ENCODE measurements at regions not wholly inside any gene's neighbourhood (a gene's known extent, or its start where the extent isn't known, plus 50 kb on each side); places are given as distances from the start of the nearest gene placed in this dataset.

DNA sequence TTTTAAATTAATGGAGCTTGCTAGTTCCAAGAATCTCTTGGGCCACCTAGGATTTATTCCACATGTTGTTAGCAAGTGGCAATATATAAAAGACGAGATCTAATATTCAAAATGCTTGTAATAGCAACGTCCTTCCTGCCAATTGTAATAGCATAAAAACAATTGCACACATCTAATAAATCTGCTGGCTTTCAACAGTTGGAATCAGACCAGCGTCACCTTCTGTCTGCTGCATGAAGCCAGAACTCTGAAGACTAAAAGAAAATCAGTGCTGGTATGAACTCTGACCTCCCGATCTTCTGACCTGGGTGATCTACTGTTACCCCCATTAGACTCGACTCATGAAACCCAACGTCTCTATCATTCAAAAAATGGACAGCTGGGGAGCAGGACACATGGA, 100.6 kb downstream of the DIO2 start:
- no peak for DNase-seq (ENCODE audit: low spot score in 2 of 2)
- Histone ChIP-seq H3K4me3 (no peak overlapping the region), H3K27ac (no peak overlapping the region), H3K27me3 (no peaks in the 10 kb centered on the region), H3K9me3 (no peaks in the 10 kb centered on the region), H3K4me1 (no peaks in the 10 kb centered on the region), H3K36me3 (no peaks in the 10 kb centered on the region)
- intact Hi-C loops (cut with DNase I; ENCODE audit: low total_unique reads), result no loop called here
- no peak for TF ChIP-seq POLR2AphosphoS5 (IDR thresholded peaks at IDR 0.05)
- TF ChIP-seq CTCF (IDR thresholded peaks at IDR 0.05), result no peak
- TF ChIP-seq POLR2A (IDR thresholded peaks at IDR 0.05), result no peak

GRCh38 chr14:80109055-80109454, 102.2 kb downstream of the DIO2 start:
- Histone ChIP-seq H3K9me3 (no peaks in the 10 kb centered on the region), H3K27ac (no peak overlapping the region), H3K4me3 (no peak overlapping the region), H3K4me1 (no peaks in the 10 kb centered on the region), H3K27me3 (no peaks in the 10 kb centered on the region), H3K36me3 (no peaks in the 10 kb centered on the region)
- DNase-seq (ENCODE audit: low spot score in 2 of 2), result no peak
- intact Hi-C loops (cut with DNase I; ENCODE audit: low total_unique reads), result no loop called here
- no peak for TF ChIP-seq POLR2AphosphoS5 (IDR thresholded peaks at IDR 0.05)
- no peak for TF ChIP-seq CTCF (IDR thresholded peaks at IDR 0.05)
- no peak for TF ChIP-seq POLR2A (IDR thresholded peaks at IDR 0.05)

- H3K36me3 ChIP-seq, result no peaks in the 10 kb centered on the region
- DNase-seq (ENCODE audit: low spot score in 2 of 2), result no peak
- intact Hi-C loops (cut with DNase I; ENCODE audit: low total_unique reads), result no loop called here
Observed at GRCh38 chr14:80108430-80108829, 102.9 kb downstream of the DIO2 start.

DNA sequence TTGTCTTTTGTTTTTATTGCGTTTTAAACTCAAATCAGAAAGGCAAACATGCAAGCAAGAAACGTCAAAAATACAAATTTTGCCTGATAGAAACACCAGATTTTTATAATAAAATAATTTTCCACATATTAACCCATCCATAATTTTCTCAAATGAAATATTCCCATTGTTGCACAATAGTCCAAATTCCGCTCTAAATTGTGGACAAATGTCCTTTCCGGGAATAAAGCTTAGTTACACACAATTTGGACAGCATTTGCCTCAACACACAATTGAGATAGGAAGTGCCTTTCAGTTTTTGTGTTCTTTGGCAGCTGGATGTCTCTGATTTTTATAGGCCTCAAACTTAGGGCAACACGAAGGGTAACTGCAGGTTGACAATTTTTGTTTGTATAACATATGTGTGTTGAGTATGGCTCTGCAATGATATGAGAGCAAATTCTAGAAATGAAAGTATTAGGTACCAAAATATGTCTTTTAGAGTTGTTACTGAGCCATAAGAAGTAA, 105.8 kb downstream of the DIO2 start:
- DNase-seq (ENCODE audit: low spot score in 2 of 2), result no peak
- Histone ChIP-seq H3K9me3 (no peaks in the 10 kb centered on the region), H3K36me3 (no peaks in the 10 kb centered on the region), H3K27me3 (no peaks in the 10 kb centered on the region), H3K27ac (no peak overlapping the region), H3K4me1 (no peaks in the 10 kb centered on the region), H3K4me3 (no peak overlapping the region)
- no peak for TF ChIP-seq CTCF (IDR thresholded peaks at IDR 0.05)
- no peak for TF ChIP-seq POLR2A (IDR thresholded peaks at IDR 0.05)
- no peak for TF ChIP-seq POLR2AphosphoS5 (IDR thresholded peaks at IDR 0.05)
- intact Hi-C loops (cut with DNase I; ENCODE audit: low total_unique reads), result no loop called here

More at GRCh38 chr14:80108430-80108829, 102.9 kb downstream of the DIO2 start:
- H3K4me1 ChIP-seq, result no peaks in the 10 kb centered on the region
- H3K27me3 ChIP-seq, result no peaks in the 10 kb centered on the region
- H3K9me3 ChIP-seq, result no peaks in the 10 kb centered on the region
- H3K4me3 ChIP-seq, result no peak overlapping the region
- TF ChIP-seq POLR2A (IDR thresholded peaks at IDR 0.05) (no peak), CTCF (IDR thresholded peaks at IDR 0.05) (no peak), POLR2AphosphoS5 (IDR thresholded peaks at IDR 0.05) (no peak)
- no peak overlapping the region for H3K27ac ChIP-seq

DNA sequence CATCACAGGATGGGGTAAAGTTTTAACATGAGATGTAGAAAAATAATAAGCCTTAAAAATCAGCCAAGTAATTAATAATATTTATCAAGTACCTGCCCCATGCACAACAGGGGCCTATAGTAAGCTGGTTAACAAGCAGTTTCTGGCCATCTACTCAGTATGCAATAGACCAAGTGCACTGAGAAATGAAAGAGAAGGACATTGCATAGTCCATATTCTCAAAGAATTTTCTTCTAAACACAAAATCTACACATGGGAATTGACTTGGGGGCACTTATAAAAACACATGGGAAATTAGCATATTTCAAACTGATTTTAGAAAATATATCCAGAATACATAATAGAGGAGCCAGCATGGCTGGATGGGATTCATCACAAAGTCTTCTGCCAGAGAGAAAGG, 109.5 kb downstream of the DIO2 start:
- H3K9me3 ChIP-seq, result no peaks in the 10 kb centered on the region
- no peak overlapping the region for H3K27ac ChIP-seq
- no peak for DNase-seq (ENCODE audit: low spot score in 2 of 2)
- no peaks in the 10 kb centered on the region for H3K36me3 ChIP-seq
- H3K4me3 ChIP-seq, result no peak overlapping the region
- no peaks in the 10 kb centered on the region for H3K4me1 ChIP-seq
- H3K27me3 ChIP-seq, result no peaks in the 10 kb centered on the region
- intact Hi-C loops (cut with DNase I; ENCODE audit: low total_unique reads), result no loop called here
- TF ChIP-seq POLR2AphosphoS5 (IDR thresholded peaks at IDR 0.05) (no peak), POLR2A (IDR thresholded peaks at IDR 0.05) (no peak), CTCF (IDR thresholded peaks at IDR 0.05) (no peak)

All from breast epithelium (tissue), 4 donors.